NCI-H1436 treated with DMSO at 0.1 percent for 48 hours (cell line): ENCODE measurements at regions not wholly inside any gene's neighbourhood (a gene's known extent, or its start where the extent isn't known, plus 50 kb on each side); places are given as distances from the start of the nearest gene placed in this dataset.

Experiments used
- DNase-seq: peaks from one replicate; lab custom pipeline; 2025; lab: John Stamatoyannopoulos, UW

- no peak for DNase-seq
Observed at GRCh38 chr2:52934920-52935640, 832.5 kb upstream of the CHAC2 start.

- no peak for DNase-seq
Observed at GRCh38 chr2:52934323-52934898, 833.2 kb upstream of the CHAC2 start.

- no peak for DNase-seq
Observed at GRCh38 chr2:52933878-52934277, 833.7 kb upstream of the CHAC2 start.

GRCh38 chr2:52931660-52932059 lies 835.9 kb upstream of the CHAC2 start:
- DNase-seq = no peak

- DNase-seq = no peak
Observed at GRCh38 chr2:52929412-52929811, 838.2 kb upstream of the CHAC2 start.

- no peak for DNase-seq
Observed at GRCh38 chr2:52919673-52920072, 847.9 kb upstream of the CHAC2 start.

- DNase-seq = no peak
Observed at GRCh38 chr2:52918551-52918950, 849.1 kb upstream of the CHAC2 start.

- no peak for DNase-seq
Observed at GRCh38 chr2:52916981-52917380, 850.6 kb upstream of the CHAC2 start.

GRCh38 chr2:52904355-52904891 lies 863.2 kb upstream of the CHAC2 start:
- DNase-seq = no peak

GRCh38 chr2:52897511-52898044 lies 870.0 kb upstream of the CHAC2 start:
- no peak for DNase-seq

GRCh38 chr2:52895726-52896340 lies 871.8 kb upstream of the CHAC2 start:
- DNase-seq = no peak

GRCh38 chr2:52886556-52886955 lies 881.0 kb upstream of the CHAC2 start:
- no peak for DNase-seq

GRCh38 chr2:52884761-52885352 lies 882.7 kb upstream of the CHAC2 start:
- no peak for DNase-seq

GRCh38 chr2:52882974-52883373 lies 884.6 kb upstream of the CHAC2 start:
- no peak for DNase-seq

- DNase-seq = no peak
Observed at GRCh38 chr2:52881606-52882005, 886.0 kb upstream of the CHAC2 start.

- DNase-seq = no peak
Observed at GRCh38 chr2:52880872-52881271, 886.7 kb upstream of the CHAC2 start.

- no peak for DNase-seq
Observed at GRCh38 chr2:52879561-52879960, 888.0 kb upstream of the CHAC2 start.

- DNase-seq = no peak
Observed at GRCh38 chr2:52877703-52878102, 889.9 kb upstream of the CHAC2 start.

GRCh38 chr2:52874466-52875106 lies 893.0 kb upstream of the CHAC2 start:
- DNase-seq = no peak

- DNase-seq = no peak
Observed at GRCh38 chr2:52862801-52863200, 904.8 kb upstream of the CHAC2 start.

- no peak for DNase-seq
Observed at GRCh38 chr2:52861596-52861995, 906.0 kb upstream of the CHAC2 start.

GRCh38 chr2:52859065-52859464 lies 908.5 kb upstream of the CHAC2 start:
- no peak for DNase-seq
